HepG2 (cell line): ENCODE measurements at regions not wholly inside any gene's neighbourhood (a gene's known extent, or its start where the extent isn't known, plus 50 kb on each side); places are given as distances from the start of the nearest gene placed in this dataset.

Source experiments
- ATAC-seq: fragments of 200-7000 bp; cut with Tn5 transposase; 3 replicates; pipeline ENCODE4 v1.9.1; 2020; ENCODE audit warnings: mild to moderate bottlenecking, moderate library complexity
- BruUV-seq: library from RNA; stranded (reverse); fragments of 400-500 nt; replicated peaks from 2 replicates; lab custom pipeline; 2021; lab: Mats Ljungman, UMichigan
- CTCF ChIA-PET: fragments of 300-600 bp; formaldehyde crosslinking; extraction: SDS; loops from one replicate; lab custom pipeline; 2021; ENCODE audit warnings: low total read pairs, inconsistent platforms, low intra/inter-chr PET ratio; lab: Yijun Ruan, JAX
- POLR2A ChIA-PET: fragments of 350-600 bp; sonication (Branson Sonifier 250); formaldehyde crosslinking; loops from one replicate; lab custom pipeline; 2020; ENCODE audit warnings: antibody characterized with exemption, inconsistent platforms; lab: Yijun Ruan, JAX
- DNase-seq: peaks from one replicate; pipeline ENCODE4 v3.0.0-alpha.2; 2015; ENCODE audit warnings: low spot score
- FAIRE-seq: peaks from 3 replicates; lab custom pipeline; 2011; peaks lifted over from hg19 to GRCh38; lab: Jason Lieb, UNC
- H2AFZ ChIP-seq: one replicate; pipeline ENCODE4 v1.6.1; 2011; ENCODE audit warnings: low read length, inconsistent platforms
- H3K27ac ChIP-seq: fragments of 300-600 bp; 3 replicates; pipeline ENCODE4 v1.8.0; 2011; ENCODE audit warnings: mixed run types, mild to moderate bottlenecking, mixed read lengths, low read length, inconsistent platforms; ENCODE audit not compliant: insufficient read depth; ENCODE audit errors: extremely low read length
- H3K27me3 ChIP-seq, 2 experiments: fragments of 200-600 bp in 1 of 2; 2 replicates in 1 of 2; 3 replicates in 1 of 2; pipeline versions ENCODE4 v1.6.0 to v1.8.0; 2011; ENCODE audit warnings: low read length in 2 of 2, mild to moderate bottlenecking in 2 of 2, moderate library complexity in 2 of 2, inconsistent platforms in 1 of 2; ENCODE audit not compliant: insufficient read depth in 2 of 2, control insufficient read depth in 1 of 2
- H3K36me3 ChIP-seq, 2 experiments: fragments of 200-600 bp in 1 of 2; replicated peaks in 1 of 2; 2 replicates in 1 of 2; 3 replicates in 1 of 2; pipeline versions ENCODE4 v1.5.1 to v1.8.0; 2011; ENCODE audit warnings: low read length in 2 of 2, inconsistent platforms in 1 of 2; ENCODE audit not compliant: insufficient read depth in 2 of 2, control insufficient read depth in 1 of 2
- H3K4me1 ChIP-seq: 2 replicates; pipeline ENCODE4 v1.5.1; 2012; ENCODE audit warnings: low read length, inconsistent platforms; ENCODE audit not compliant: insufficient read depth
- H3K4me2 ChIP-seq: 2 replicates; pipeline ENCODE4 v1.6.0; 2011; ENCODE audit warnings: low read depth, low read length, inconsistent platforms
- H3K4me3 ChIP-seq, 3 experiments: fragments of 200-600 bp in 1 of 3; sonication (generic), shearing (Covaris generic) in 1 of 3; replicated peaks in 1 of 3; 2 replicates each; pipeline ENCODE4 v1.5.1; 2011 to 2016; ENCODE audit warnings: low read length in 3 of 3, inconsistent platforms in 2 of 3, low read depth in 2 of 3, mild to moderate bottlenecking in 2 of 3, control low read depth in 1 of 3, mixed read lengths in 1 of 3; ENCODE audit not compliant: insufficient read depth in 1 of 3
- H3K79me2 ChIP-seq: one replicate; pipeline ENCODE4 v1.6.1; 2011; ENCODE audit warnings: low read length, inconsistent platforms; ENCODE audit not compliant: insufficient read depth
- H3K9ac ChIP-seq: 2 replicates; pipeline ENCODE4 v1.6.0; 2011; ENCODE audit warnings: mild to moderate bottlenecking, low read depth, low read length, inconsistent platforms; ENCODE audit not compliant: insufficient read depth
- H3K9me3 ChIP-seq: 2 replicates; pipeline ENCODE4 v1.5.1; 2012; ENCODE audit warnings: mild to moderate bottlenecking, low read length
- H4K20me1 ChIP-seq: 2 replicates; pipeline ENCODE4 v1.6.0; 2011; ENCODE audit warnings: inconsistent platforms, mild to moderate bottlenecking, low read length, moderate library complexity; ENCODE audit not compliant: insufficient read depth
- AHR ChIP-seq: IDR thresholded peaks from 2 replicates; pipeline ENCODE4 v1.6.1; 2018; ENCODE audit warnings: missing genetic modification reagents, missing compliant biosample characterization
- AKAP8 ChIP-seq: sonication (generic); formaldehyde crosslinking; IDR thresholded peaks from 2 replicates; pipeline ENCODE4 v1.5.1; 2020; ENCODE audit warnings: mild to moderate bottlenecking, missing genetic modification reagents
- CREB1 ChIP-seq, 2 experiments: fragments of 450-650 bp in 1 of 2; IDR thresholded peaks; 2 replicates each; pipeline ENCODE4 v1.6.1; 2016 to 2017; ENCODE audit warnings: control low read depth in 1 of 2, mild to moderate bottlenecking in 1 of 2, missing compliant biosample characterization in 1 of 2, missing genetic modification characterization in 1 of 2
- FOXC1 ChIP-seq: sonication (generic); formaldehyde crosslinking; IDR thresholded peaks from 2 replicates; pipeline ENCODE4 v1.8.0; 2022; ENCODE audit warnings: mild to moderate bottlenecking, missing genetic modification reagents, borderline replicate concordance
- HMGA1 ChIP-seq: sonication (generic); formaldehyde crosslinking; conservative IDR thresholded peaks from 2 replicates; pipeline ENCODE4 v1.4.0; 2020; ENCODE audit warnings: missing genetic modification reagents
- HNRNPUL1 ChIP-seq: fragments of 200-400 bp; formaldehyde crosslinking; IDR thresholded peaks from 2 replicates; pipeline ENCODE4 v1.6.1; 2017; ENCODE audit warnings: low read depth, mild to moderate bottlenecking, low read length, moderate library complexity
- NFE2L1 ChIP-seq: sonication (generic); formaldehyde crosslinking; IDR thresholded peaks from 2 replicates; pipeline ENCODE4 v1.4.0; 2020; ENCODE audit warnings: missing genetic modification reagents, mild to moderate bottlenecking, borderline replicate concordance
- NONO ChIP-seq, 2 experiments: fragments of 450-650 bp in 1 of 2; sonication (generic) in 1 of 2; formaldehyde crosslinking in 1 of 2; IDR thresholded peaks in 1 of 2; conservative IDR thresholded peaks in 1 of 2; 2 replicates each; pipeline versions ENCODE4 v1.6.1 to v1.8.0; 2017 to 2022; ENCODE audit warnings: mild to moderate bottlenecking in 1 of 2, missing genetic modification reagents in 1 of 2, moderate library complexity in 1 of 2
- RFX1 ChIP-seq: fragments of 450-650 bp; IDR thresholded peaks from 2 replicates; pipeline ENCODE4 v1.6.1; 2017
- SIN3A ChIP-seq: IDR thresholded peaks from 2 replicates; pipeline ENCODE4 v1.6.1; 2011; ENCODE audit warnings: low read depth, mild to moderate bottlenecking, control low read depth, low read length, borderline replicate concordance
- ZNF230 ChIP-seq: sonication (generic); formaldehyde crosslinking; IDR thresholded peaks from 2 replicates; pipeline ENCODE4 v1.4.0; 2020; ENCODE audit warnings: mild to moderate bottlenecking, missing genetic modification reagents
- ZNF234 ChIP-seq: sonication (generic); formaldehyde crosslinking; conservative IDR thresholded peaks from 2 replicates; pipeline ENCODE4 v1.5.1; 2020; ENCODE audit warnings: mild to moderate bottlenecking, missing genetic modification reagents
- ZNF468 ChIP-seq: sonication (generic); formaldehyde crosslinking; IDR thresholded peaks from 2 replicates; pipeline ENCODE4 v1.8.0; 2022; ENCODE audit warnings: mild to moderate bottlenecking, moderate library complexity, missing genetic modification reagents
- ZNF570 ChIP-seq: sonication (generic); formaldehyde crosslinking; IDR thresholded peaks from 2 replicates; pipeline ENCODE4 v1.4.0; 2020; ENCODE audit warnings: mild to moderate bottlenecking, missing genetic modification reagents, borderline replicate concordance
- ZNF782 ChIP-seq: sonication (generic); formaldehyde crosslinking; IDR thresholded peaks from 2 replicates; pipeline ENCODE4 v1.4.0; 2020; ENCODE audit warnings: missing genetic modification reagents, mild to moderate bottlenecking, borderline replicate concordance
- WGBS: methylation state at CpG from one replicate; pipeline ENCODE4 v1.1.6; 2017; ENCODE audit warnings: low lambda C conversion rate; 5-methylcytosine and 5-hydroxymethylcytosine counted together
- in situ Hi-C: cut with HindIII; loops from 2 replicates; pipeline ENCODE4 v1.10.0; 2017; ENCODE audit warnings: low pct_unique_long_range_greater_than_20kb; ENCODE audit not compliant: extremely low pct_ligation_motif_present
- intact Hi-C: fragments of 100-400 bp; cut with micrococcal nuclease; formaldehyde crosslinking; loops from one replicate; pipeline ENCODE4 v1.10.0; 2022; ENCODE audit not compliant: unreplicated experiment
- TF ChIP-seq, protein P1 (sequence below): sonication (generic); formaldehyde crosslinking; IDR thresholded peaks from 2 replicates; pipeline ENCODE4 v1.5.0; 2020; ENCODE audit warnings: missing genetic modification reagents
- TF ChIP-seq, protein P2 (sequence below): sonication (generic); formaldehyde crosslinking; IDR thresholded peaks from 2 replicates; pipeline ENCODE4 v1.5.0; 2020; ENCODE audit warnings: missing genetic modification reagents
- TF ChIP-seq, protein P3 (sequence below): sonication (generic); formaldehyde crosslinking; IDR thresholded peaks from 2 replicates; pipeline ENCODE4 v1.5.1; 2020; ENCODE audit warnings: mild to moderate bottlenecking, missing genetic modification reagents, borderline replicate concordance

DNA sequence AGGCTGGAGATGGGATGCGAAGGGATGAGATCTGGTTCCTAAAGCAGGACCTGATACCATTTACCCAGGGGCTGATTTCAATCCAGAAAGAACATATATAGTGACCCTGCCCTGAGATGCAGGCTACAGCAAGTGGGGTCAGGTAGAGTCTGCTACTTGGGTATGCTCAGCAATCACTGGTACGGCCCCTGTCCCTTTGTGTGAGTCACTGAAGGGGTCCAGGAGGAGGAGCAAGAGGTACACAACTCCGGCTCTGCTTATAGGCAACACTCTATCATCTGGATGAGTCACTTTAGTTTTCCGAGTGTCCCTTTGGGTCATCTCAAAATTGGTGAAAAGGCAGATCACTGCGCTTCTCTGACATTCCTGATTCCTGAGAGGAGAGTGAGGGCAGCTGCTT is 79.6 kb upstream of the SORCS1 start:
- Histone ChIP-seq H3K9me3 (peaks cover 77% of the 10 kb centered on the region), H3K79me2 (no peaks in the 10 kb centered on the region), H3K27ac (no peak overlapping the region), H3K4me1 (no peaks in the 10 kb centered on the region), H2AFZ (no peak overlapping the region), H3K9ac (no peak overlapping the region), H4K20me1 (no peaks in the 10 kb centered on the region), H3K4me3 (no peak overlapping the region), H3K36me3 (no peaks in the 10 kb centered on the region), H3K27me3 (no peaks in the 10 kb centered on the region), H3K4me2 (no peak overlapping the region)
- CTCF ChIA-PET, result no interaction called here
- intact Hi-C loops, result no loop called here
- TF ChIP-seq, protein P1, sequence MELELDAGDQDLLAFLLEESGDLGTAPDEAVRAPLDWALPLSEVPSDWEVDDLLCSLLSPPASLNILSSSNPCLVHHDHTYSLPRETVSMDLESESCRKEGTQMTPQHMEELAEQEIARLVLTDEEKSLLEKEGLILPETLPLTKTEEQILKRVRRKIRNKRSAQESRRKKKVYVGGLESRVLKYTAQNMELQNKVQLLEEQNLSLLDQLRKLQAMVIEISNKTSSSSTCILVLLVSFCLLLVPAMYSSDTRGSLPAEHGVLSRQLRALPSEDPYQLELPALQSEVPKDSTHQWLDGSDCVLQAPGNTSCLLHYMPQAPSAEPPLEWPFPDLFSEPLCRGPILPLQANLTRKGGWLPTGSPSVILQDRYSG (CRISPR knock-in tag), result no peak
- TF ChIP-seq HMGA1 (CRISPR knock-in tag) (no peak), NFE2L1 (CRISPR knock-in tag) (no peak), ZNF570 (no peak), AHR (CRISPR knock-in tag) (no peak), NONO (IDR thresholded peaks at IDR 0.05) (no peak), NONO (CRISPR knock-in tag; conservative IDR thresholded peaks at IDR 0.05) (no peak), RFX1 (no peak), AKAP8 (no peak), ZNF234 (CRISPR knock-in tag) (no peak), SIN3A (no peak), ZNF230 (CRISPR knock-in tag) (no peak), CREB1 (IDR thresholded peaks at IDR 0.05) (no peak), CREB1 (CRISPR knock-in tag; IDR thresholded peaks at IDR 0.05) (no peak), HNRNPUL1 (no peak), ZNF468 (CRISPR knock-in tag) (no peak), ZNF782 (CRISPR knock-in tag) (no peak), FOXC1 (CRISPR knock-in tag) (no peak)
- TF ChIP-seq, protein P2, sequence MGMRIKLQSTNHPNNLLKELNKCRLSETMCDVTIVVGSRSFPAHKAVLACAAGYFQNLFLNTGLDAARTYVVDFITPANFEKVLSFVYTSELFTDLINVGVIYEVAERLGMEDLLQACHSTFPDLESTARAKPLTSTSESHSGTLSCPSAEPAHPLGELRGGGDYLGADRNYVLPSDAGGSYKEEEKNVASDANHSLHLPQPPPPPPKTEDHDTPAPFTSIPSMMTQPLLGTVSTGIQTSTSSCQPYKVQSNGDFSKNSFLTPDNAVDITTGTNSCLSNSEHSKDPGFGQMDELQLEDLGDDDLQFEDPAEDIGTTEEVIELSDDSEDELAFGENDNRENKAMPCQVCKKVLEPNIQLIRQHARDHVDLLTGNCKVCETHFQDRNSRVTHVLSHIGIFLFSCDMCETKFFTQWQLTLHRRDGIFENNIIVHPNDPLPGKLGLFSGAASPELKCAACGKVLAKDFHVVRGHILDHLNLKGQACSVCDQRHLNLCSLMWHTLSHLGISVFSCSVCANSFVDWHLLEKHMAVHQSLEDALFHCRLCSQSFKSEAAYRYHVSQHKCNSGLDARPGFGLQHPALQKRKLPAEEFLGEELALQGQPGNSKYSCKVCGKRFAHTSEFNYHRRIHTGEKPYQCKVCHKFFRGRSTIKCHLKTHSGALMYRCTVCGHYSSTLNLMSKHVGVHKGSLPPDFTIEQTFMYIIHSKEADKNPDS (CRISPR knock-in tag), result no peak
- TF ChIP-seq, protein P3, sequence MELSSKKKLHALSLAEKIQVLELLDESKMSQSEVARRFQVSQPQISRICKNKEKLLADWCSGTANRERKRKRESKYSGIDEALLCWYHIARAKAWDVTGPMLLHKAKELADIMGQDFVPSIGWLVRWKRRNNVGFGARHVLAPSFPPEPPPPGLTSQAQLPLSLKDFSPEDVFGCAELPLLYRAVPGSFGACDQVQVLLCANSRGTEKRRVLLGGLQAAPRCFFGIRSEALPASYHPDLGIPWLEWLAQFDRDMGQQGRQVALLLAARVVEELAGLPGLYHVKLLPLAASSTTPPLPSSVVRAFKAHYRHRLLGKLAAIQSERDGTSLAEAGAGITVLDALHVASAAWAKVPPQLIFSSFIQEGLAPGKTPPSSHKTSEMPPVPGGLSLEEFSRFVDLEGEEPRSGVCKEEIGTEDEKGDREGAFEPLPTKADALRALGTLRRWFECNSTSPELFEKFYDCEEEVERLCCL, result no peak
- 21% methylated on average over 3 of the region's 5 CpGs for WGBS
- no TSS peak for BruUV-seq
- ATAC-seq, result no peak
- FAIRE-seq, result no peak
- POLR2A ChIA-PET, result no interaction called here
- no peak for DNase-seq
- in situ Hi-C loops, result no loop called here
